ENCODE measurements at regions not wholly inside any gene's neighbourhood (a gene's known extent, or its start where the extent isn't known, plus 50 kb on each side); places are given as distances from the start of the nearest gene placed in this dataset.

GRCh38 chr1:232456714-232457113, 173.2 kb downstream of the SIPA1L2 start:
- no peaks in the 10 kb centered on the region for H3K36me3 ChIP-seq (ENCODE audit: control insufficient read depth in 2 of 2, extremely low read depth in 1 of 2, insufficient read depth in 2 of 2, low read length in 2 of 2)
- no peaks in the 10 kb centered on the region for H3K27me3 ChIP-seq (ENCODE audit: control insufficient read depth in 2 of 2, insufficient read depth in 2 of 2, low read length in 2 of 2)
- dilution Hi-C loops (cut with MboI; ENCODE audit: extremely low pct_ligation_motif_present, low sequenced_read_pairs): no loop called here
- ChIA-PET CTCF (no interaction called here), POLR2A (no interaction called here)
- no peak overlapping the region for H3K27ac ChIP-seq (ENCODE audit: insufficient read depth, low read depth, low read length)
- H3K9ac ChIP-seq (replicated peaks; ENCODE audit: extremely low read depth, insufficient read depth, low read length): no peak overlapping the region
- FAIRE-seq (no peak), DNase-seq (ENCODE audit: low read depth, low spot score) (no peak)
- no peak overlapping the region for H2AFZ ChIP-seq (ENCODE audit: low read depth, low read length)
- no peak overlapping the region for H3K4me3 ChIP-seq (replicated peaks in 1 of 3; ENCODE audit: insufficient read depth in 1 of 3, low read depth in 1 of 3, low read length in 3 of 3)
- no peaks in the 10 kb centered on the region for H3K9me3 ChIP-seq (replicated peaks; ENCODE audit: control insufficient read depth, insufficient read depth, low read length)
- TF ChIP-seq GATA2 (IDR thresholded peaks at IDR 0.05; ENCODE audit: insufficient read depth, insufficient read length, low read depth, low read length): no peak
- no peak for TF ChIP-seq FOS (IDR thresholded peaks at IDR 0.05; ENCODE audit: borderline replicate concordance, insufficient read depth, low read length)
- no peak for TF ChIP-seq POLR2AphosphoS5 (IDR thresholded peaks at IDR 0.05; ENCODE audit: insufficient read depth, low read depth, low read length)
- TF ChIP-seq JUN (IDR thresholded peaks at IDR 0.05; ENCODE audit: borderline replicate concordance, insufficient read depth, insufficient read length, low read depth): no peak
- TF ChIP-seq, protein P1, sequence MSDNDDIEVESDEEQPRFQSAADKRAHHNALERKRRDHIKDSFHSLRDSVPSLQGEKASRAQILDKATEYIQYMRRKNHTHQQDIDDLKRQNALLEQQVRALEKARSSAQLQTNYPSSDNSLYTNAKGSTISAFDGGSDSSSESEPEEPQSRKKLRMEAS (IDR thresholded peaks at IDR 0.05; ENCODE audit: insufficient read depth, insufficient read length): no peak
- no peak for TF ChIP-seq MYC (IDR thresholded peaks at IDR 0.05; ENCODE audit: low read depth, low read length)
- no peak for TF ChIP-seq CTCF (IDR thresholded peaks at IDR 0.05; ENCODE audit: extremely low read depth in 1 of 2, insufficient read depth in 1 of 2, low read depth in 1 of 2, low read length in 2 of 2)
- TF ChIP-seq EZH2 (IDR thresholded peaks at IDR 0.05; ENCODE audit: borderline replicate concordance, low read depth, low read length, severe bottlenecking): no peak
- TF ChIP-seq POLR2A (IDR thresholded peaks at IDR 0.05; ENCODE audit: low read depth, low read length): no peak
- no peaks in the 10 kb centered on the region for H4K20me1 ChIP-seq (replicated peaks; ENCODE audit: control insufficient read depth, extremely low read depth, insufficient read depth, low read length)
- intact Hi-C loops (cut with micrococcal nuclease): no loop called here
- no peaks in the 10 kb centered on the region for H3K9me1 ChIP-seq (replicated peaks; ENCODE audit: control insufficient read depth, extremely low read depth, insufficient read depth, low read length)
- no peak overlapping the region for H3K4me2 ChIP-seq (ENCODE audit: insufficient read depth, low read length)
- no TSS peak for BruUV-seq (replicated peaks)
- no peaks in the 10 kb centered on the region for H3K4me1 ChIP-seq (ENCODE audit: control insufficient read depth, extremely low read depth, insufficient read depth, low read length)
- H3K79me2 ChIP-seq (ENCODE audit: control insufficient read depth, insufficient read depth, low read length): no peaks in the 10 kb centered on the region

Measured in endothelial cell of umbilical vein (primary cell).